ENCODE measurements at regions not wholly inside any gene's neighbourhood (a gene's known extent, or its start where the extent isn't known, plus 50 kb on each side); places are given as distances from the start of the nearest gene placed in this dataset.

- TF ChIP-seq CTCF (conservative IDR thresholded peaks at IDR 0.05; ENCODE audit: low read depth, low read length) (no peak), EZH2 (IDR thresholded peaks at IDR 0.05; ENCODE audit: borderline replicate concordance, low read depth, low read length, poor library complexity, severe bottlenecking) (no peak)
Observed at GRCh38 chr3:20589275-20589674, 403.3 kb upstream of the SGO1 start.

Data from A673 (cell line).